Left ventricle myocardium inferior (tissue), 1 donor: ENCODE measurements at regions not wholly inside any gene's neighbourhood (a gene's known extent, or its start where the extent isn't known, plus 50 kb on each side); places are given as distances from the start of the nearest gene placed in this dataset.
"Not testable (repeated sequence)": the region's sequence is repeated elsewhere in the genome, so short reads cannot be mapped to it uniquely, and the experiment has no call there.

Experiments
- DNase-seq: peaks from one replicate; pipeline ENCODE4 v3.0.0-alpha.2; 2020
- H3K27ac ChIP-seq: fragments of 200-600 bp; replicated peaks from 2 replicates; pipeline ENCODE4 v1.8.0; 2021
- H3K27me3 ChIP-seq: fragments of 200-600 bp; 2 replicates; pipeline ENCODE4 v1.8.0; 2021; ENCODE audit warnings: low read depth
- H3K36me3 ChIP-seq: fragments of 200-600 bp; 2 replicates; pipeline ENCODE4 v1.8.0; 2021
- H3K4me1 ChIP-seq: fragments of 200-600 bp; 2 replicates; pipeline ENCODE4 v1.8.0; 2021
- H3K4me3 ChIP-seq: fragments of 200-600 bp; 2 replicates; pipeline ENCODE4 v1.8.0; 2021; ENCODE audit warnings: mild to moderate bottlenecking, moderate library complexity
- H3K9me3 ChIP-seq: fragments of 200-600 bp; replicated peaks from 2 replicates; pipeline ENCODE4 v1.8.0; 2021
- CTCF ChIP-seq: fragments of 200-600 bp; IDR thresholded peaks from 2 replicates; pipeline ENCODE4 v1.8.0; 2021; ENCODE audit warnings: antibody characterized with exemption, mild to moderate bottlenecking, borderline replicate concordance
- intact Hi-C: fragments of 100-400 bp; cut with micrococcal nuclease; formaldehyde crosslinking; loops from one replicate; pipeline ENCODE4 v1.11.0; 2022
- donor health status: DM: no; HTN: yes; CAD: no; lungs with severe emphysema.

- no peaks in the 10 kb centered on the region for H3K27me3 ChIP-seq
- no peak overlapping the region for H3K27ac ChIP-seq
- H3K4me1 ChIP-seq, result no peaks in the 10 kb centered on the region
- intact Hi-C loops, result no loop called here
- no peaks in the 10 kb centered on the region for H3K36me3 ChIP-seq
- no peak for TF ChIP-seq CTCF
- no peaks in the 10 kb centered on the region for H3K9me3 ChIP-seq
- no peak overlapping the region for H3K4me3 ChIP-seq
- DNase-seq, result no peak
Observed at GRCh38 chr14:83171761-83172160, 1638.1 kb upstream of the SEL1L start.

DNA sequence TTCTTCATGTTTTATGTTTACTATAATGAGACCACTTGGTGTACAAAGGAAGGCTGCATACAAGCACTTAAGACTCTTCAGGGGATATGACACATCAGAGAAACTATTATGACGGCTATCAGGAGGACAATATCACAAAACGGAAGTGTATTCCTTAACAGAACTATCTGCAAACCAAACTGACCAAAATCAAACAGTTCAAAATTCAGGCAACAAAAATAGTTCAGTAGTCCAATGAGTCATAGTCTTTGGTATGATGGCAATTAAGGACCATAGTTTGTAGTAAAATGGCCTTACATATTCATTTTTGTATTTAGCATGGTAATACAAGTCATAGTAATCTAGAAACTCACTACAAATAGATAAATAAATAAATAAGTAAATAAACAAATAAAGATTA, 1638.7 kb upstream of the SEL1L start:
- Histone ChIP-seq H3K9me3 (no peaks in the 10 kb centered on the region), H3K4me3 (no peak overlapping the region), H3K27ac (no peak overlapping the region), H3K4me1 (no peaks in the 10 kb centered on the region), H3K36me3 (no peaks in the 10 kb centered on the region), H3K27me3 (no peaks in the 10 kb centered on the region)
- intact Hi-C loops, result no loop called here
- TF ChIP-seq CTCF, result no peak
- DNase-seq, result no peak

DNA sequence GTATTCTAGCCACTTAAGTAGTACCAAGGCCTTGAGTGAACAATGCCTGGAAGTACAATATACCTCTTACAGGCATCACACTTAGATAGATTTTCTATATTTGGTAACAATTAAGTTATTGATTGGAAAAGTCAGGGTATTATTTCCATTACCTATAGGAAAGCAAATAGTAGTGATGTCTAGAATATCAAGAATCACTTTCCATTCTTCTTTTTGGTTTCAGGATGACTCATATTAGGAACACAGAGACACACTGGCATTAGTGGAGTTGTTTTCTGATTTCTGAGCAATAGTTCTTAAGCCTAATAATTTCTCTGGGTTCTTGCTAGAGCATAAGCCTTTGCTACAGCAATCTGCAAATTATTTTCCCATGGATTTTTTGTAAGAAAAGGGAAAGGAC, 1640.0 kb upstream of the SEL1L start:
- Histone ChIP-seq H3K36me3 (no peaks in the 10 kb centered on the region), H3K27ac (no peak overlapping the region), H3K27me3 (no peaks in the 10 kb centered on the region), H3K4me1 (no peaks in the 10 kb centered on the region), H3K4me3 (no peak overlapping the region), H3K9me3 (no peaks in the 10 kb centered on the region)
- intact Hi-C loops, result no loop called here
- DNase-seq, result no peak
- no peak for TF ChIP-seq CTCF

GRCh38 chr14:83184531-83184930, 1650.9 kb upstream of the SEL1L start:
- intact Hi-C loops, result no loop called here
- TF ChIP-seq CTCF, result no peak
- DNase-seq, result no peak

GRCh38 chr14:83188311-83188710, 1654.7 kb upstream of the SEL1L start:
- H3K9me3 ChIP-seq, H3K27me3 ChIP-seq, H3K36me3 ChIP-seq, H3K27ac ChIP-seq, H3K4me1 ChIP-seq, H3K4me3 ChIP-seq, intact Hi-C loops, DNase-seq: not testable (repeated sequence)

More at GRCh38 chr14:83184531-83184930, 1650.9 kb upstream of the SEL1L start:
- Histone ChIP-seq H3K27ac (no peak overlapping the region), H3K27me3 (no peaks in the 10 kb centered on the region), H3K4me3 (no peak overlapping the region), H3K36me3 (no peaks in the 10 kb centered on the region), H3K9me3 (no peaks in the 10 kb centered on the region), H3K4me1 (no peaks in the 10 kb centered on the region)

DNA sequence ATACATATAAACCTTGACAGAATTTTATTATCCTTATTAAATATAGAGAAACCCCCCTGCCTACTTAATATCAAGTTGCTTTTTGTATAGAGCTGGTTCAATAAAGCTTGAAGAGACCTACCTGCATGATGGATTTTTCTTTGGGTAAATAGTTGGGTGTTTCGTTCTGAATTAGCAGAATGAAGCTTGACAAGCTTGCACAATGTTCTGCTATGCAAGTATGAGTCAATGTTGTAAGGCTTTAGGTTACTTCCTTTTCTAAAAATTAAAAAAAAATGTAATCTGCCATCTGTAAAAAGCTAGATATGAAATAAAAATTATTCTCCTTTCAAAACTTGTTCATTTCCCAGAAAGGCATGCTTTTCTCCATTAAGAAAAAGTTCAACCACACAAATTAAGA, 1662.6 kb upstream of the SEL1L start:
- H3K4me3 ChIP-seq, result no peak overlapping the region
- no peaks in the 10 kb centered on the region for H3K27me3 ChIP-seq
- no peaks in the 10 kb centered on the region for H3K4me1 ChIP-seq
- H3K27ac ChIP-seq, result no peak overlapping the region
- H3K9me3 ChIP-seq, result peaks cover 7% of the 10 kb centered on the region
- no peak for TF ChIP-seq CTCF
- intact Hi-C loops, result no loop called here
- no peak for DNase-seq
- H3K36me3 ChIP-seq, result no peaks in the 10 kb centered on the region
